ENCODE measurements at regions not wholly inside any gene's neighbourhood (a gene's known extent, or its start where the extent isn't known, plus 50 kb on each side); places are given as distances from the start of the nearest gene placed in this dataset.

DNA sequence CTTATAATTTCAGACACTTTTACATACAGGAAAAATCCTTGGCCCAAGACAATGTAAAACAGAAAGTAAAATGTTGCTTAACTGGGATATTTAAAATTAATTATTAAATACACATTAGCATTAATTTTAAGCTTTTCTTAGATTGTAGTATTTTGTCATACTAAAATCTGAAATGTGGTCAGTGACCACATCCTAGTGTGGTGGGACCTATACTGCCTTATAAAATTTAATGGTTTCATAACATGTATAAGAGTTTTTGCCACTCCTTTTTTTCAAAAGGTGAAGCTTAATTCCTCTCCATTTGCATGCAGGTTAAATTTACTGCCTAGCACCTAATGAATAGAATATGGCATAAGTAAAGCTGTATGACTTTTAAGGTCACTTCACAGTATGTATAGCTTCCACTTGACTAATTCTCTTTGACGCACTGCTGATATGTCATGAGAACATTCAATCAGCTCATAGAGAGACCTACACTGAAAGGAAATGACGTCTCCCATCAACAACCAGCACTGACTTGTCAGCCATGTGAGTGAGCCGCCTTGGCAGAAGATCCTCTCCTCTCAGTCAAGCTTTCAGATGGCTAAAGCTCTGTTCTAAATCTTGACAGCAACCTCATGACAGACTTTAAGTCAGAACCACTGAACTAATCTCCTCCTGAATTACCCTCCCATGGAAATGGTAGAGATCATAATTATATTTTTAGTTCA lies 847.8 kb downstream of the SI start:
- no peak for DNase-seq

GRCh38 chr3:164224126-164224525 lies 854.2 kb downstream of the SI start:
- no peak for DNase-seq

DNA sequence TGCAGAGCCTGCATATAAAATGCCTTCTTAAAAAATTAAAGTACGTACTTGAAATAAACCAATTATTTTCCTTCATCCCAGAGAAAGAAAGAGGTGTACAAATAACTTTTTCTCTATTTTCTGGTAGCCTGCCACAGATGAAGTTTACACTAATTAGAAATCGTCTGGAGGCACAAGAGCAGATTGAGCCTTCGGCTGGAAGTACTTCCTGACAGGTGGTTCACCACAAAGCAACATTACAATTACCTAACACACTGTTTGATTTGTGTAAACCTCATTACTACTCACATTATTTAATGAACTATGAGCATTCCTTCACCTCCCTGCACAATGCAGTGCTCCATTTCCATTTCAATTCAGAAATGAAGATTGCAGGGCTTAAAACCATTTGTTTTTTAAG lies 856.1 kb downstream of the SI start:
- no peak for DNase-seq

DNA sequence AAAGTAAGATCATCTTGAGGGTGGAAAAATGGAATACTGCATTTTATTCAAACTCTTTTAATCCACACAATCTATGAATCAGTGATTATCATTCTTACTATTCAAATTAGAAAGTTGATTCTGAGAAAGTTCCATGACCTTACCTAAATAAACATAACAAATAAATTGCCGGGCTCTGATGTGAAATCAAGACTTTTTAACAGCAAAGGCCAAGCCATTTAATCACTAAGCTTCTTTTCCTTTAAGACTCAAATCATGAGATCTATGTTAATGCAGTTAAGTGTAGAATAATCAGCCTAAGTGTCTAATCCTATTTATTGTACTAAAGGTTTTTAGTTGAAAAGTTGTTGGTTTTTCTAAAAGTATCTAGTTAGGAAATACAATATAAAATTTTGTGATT lies 857.0 kb downstream of the SI start:
- DNase-seq = no peak

GRCh38 chr3:164209363-164209762 lies 868.9 kb downstream of the SI start:
- no peak for DNase-seq

DNA sequence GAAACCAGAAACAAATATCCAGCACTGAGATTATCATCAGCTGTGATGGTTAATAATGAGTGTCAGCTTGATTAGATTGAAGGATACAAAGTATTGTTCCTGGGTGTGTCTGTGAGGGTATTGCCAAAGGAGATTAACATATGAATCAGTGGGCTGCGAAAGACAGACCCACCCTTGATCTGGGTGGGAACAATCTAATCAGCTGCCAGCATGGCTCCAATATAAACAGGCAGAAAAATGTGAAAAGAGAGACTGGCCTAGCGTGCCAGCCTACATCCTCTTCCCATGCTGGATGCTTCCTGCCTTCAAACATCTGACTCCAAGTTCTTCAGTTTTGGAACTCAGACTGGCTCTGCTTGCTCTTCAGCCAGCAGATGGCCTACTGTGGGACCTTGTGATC lies 869.5 kb downstream of the SI start:
- no peak for DNase-seq

DNA sequence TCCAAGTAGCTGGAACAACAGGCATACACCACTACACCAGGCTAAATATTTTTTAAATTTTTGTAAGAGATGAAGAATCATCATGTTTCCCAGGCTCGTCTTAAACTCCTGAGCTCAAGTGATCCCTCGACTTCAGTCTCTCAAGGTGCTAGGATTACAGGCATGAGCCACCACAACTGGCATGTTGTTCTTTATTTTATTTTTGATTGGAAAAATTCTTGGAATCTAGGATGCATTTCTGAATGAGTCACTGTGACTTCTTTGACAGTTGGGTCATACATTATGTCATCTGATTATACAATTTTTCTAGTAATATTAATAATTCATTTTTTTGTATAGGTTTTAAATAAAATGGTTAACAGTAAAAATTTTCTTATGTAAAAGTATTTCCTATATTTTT lies 870.2 kb downstream of the SI start:
- DNase-seq = no peak

DNA sequence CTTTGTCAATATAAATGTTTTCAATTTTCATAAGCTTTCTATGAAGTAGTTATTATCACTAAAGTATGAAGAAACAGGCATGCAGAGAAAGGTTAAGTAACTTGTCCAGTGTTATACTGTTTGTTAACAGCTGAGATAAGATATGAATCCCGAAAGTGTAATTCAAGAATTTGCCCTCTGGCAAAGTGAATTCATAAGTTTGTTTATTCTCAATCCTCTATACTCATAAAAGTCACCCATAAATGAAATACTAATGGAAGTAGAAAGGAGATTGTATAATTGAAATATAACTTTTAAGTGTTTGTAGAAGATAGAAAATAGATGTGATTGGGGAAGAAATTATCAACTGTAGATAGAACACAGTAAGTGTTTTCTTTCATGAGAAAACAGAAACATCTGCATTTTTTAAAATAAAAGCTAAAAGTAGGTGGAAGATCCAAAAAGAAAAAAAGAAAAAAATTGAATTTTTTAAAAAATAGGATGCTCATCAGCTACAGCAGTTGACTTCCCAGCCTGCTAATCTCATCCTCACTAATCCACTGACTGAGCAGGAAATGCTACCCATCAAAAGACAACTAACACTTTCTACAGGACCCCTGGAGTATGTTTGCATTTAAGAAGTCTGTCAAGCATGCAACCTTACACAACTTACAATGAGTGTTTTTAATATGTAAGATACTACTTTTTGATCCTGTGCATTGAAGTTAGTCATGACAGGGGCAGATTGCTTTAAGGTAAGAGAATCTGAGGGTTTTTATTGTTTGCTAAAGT lies 878.1 kb downstream of the SI start:
- no peak for DNase-seq

DNA sequence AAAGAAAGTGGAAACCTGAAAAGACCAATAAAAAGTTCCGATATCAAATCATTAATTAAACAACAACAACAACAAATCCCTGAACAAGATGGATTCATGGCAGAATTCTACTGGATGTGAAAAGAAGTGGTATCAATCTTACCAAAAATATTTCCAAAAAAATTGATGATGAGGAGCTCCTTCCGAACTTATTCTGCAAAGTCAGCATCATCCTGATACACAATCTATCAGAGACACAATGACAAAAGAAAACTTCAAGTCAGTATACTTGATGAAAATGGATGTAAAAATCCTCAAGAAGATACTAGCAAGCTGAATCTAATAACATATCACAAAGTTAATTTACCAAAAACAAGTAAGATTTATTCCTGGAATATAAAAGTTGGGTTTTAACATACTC lies 881.8 kb downstream of the SI start:
- no peak for DNase-seq

DNA sequence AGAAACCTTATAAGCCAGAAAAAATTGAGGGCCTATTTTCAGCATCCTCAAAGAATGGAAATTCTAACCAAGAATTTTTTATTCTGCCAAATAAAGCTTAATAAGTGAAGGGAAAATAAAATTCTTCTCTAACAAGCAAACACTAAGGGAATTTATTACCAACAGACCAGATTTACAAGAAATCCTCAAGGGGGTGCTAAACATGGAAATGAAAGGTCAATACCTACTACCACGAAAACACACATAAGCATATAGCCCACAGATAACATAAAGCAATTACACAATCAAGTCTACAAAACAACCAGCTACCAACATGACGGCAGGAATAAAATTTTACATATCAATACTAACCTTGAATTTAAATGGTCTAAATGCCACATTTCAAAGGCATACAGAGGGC lies 883.5 kb downstream of the SI start:
- no peak for DNase-seq

DNA sequence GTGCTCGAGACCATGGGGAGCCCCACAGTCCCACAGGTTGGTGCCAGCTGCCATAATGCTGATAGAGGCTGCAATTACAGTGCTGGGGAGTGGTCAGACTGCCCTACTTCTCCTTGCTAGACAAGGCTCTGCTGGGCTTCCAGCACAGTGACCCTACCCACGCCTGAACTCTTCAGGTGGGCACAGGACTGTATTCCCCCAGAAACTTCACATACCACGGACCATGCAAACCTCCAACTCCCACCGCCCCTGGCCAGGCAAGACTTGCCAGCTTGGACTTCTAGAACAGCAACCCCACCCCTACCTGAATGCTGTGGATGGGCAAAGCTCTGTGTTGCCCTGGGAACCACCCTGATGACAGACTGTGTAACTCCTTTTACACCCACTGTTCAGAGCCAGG lies 885.3 kb downstream of the SI start:
- no peak for DNase-seq

- no peak for DNase-seq
These were observed 887.7 kb downstream of the SI start for GRCh38 chr3:164190566-164190965.

- no peak for DNase-seq
These were observed 892.2 kb downstream of the SI start for GRCh38 chr3:164186095-164186494.

DNA sequence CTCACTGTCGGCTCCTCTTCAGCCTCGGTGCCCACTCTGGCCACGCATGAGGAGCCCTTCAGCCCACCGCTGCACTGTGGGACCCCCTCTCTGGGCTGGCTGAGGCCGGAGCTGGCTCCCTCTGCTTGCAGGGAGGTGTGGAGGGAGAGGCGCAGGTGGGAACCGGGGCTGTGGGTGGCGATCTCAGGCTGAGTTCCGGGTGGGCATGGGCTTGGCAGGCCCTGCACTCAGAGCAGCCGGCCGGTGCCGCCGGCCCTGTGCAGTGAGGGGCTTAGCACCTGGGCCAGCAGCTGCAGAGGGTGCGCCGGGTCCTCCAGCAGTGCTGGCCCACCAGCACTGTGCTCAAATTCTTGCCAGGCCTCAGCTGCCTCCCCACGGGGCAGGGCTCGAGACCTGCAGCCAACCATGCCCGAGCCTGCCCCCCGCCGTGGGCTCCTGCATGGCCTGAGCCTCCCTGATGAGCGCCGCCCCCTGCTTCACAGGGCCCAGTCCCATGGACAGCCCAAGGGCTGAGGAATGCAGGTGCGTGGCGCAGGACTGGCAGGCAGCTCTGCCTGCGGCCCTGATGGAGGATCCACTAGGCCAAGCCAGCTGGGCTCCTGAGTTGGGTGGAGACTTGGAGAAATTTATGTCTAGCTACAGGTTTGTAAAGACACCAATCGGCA lies 899.1 kb downstream of the SI start:
- no peak for DNase-seq

DNA sequence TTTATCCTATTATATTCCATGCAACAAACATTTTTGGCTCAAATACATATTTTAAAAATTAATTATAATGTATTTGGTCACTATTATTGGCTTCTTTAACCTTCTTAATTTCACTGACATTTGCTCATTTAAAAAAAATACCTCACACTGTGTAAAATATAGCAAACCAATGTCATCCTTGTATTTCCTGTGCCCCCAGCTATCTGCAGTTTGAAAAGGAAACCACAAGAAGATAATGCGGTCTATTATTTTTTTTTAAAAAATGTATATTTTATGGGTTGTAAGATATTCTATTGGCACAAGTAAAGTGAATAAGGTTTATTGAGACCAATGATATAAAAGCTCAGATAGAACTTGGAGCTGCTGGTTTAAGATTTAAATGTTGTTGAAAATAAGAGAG lies 904.2 kb downstream of the SI start:
- no peak for DNase-seq

DNA sequence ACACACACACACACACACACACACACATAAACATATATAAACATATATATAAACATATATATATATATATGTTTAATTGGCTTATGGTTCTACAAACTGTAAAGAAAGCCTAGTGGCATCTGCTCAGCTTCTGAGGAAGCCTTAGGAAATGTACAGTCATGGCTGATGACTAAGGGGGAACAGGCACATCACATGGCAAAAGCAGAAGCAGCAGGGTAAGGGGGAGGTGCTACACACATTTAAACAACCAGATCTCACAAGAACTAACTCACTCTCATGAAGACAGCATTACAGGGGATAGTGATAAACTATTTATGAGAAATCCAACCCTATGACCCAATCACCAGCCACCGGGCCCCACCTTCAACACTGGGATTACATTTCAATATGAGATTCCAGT lies 922.9 kb downstream of the SI start:
- DNase-seq = no peak

GRCh38 chr3:164144824-164145223 lies 933.5 kb downstream of the SI start:
- no peak for DNase-seq

DNA sequence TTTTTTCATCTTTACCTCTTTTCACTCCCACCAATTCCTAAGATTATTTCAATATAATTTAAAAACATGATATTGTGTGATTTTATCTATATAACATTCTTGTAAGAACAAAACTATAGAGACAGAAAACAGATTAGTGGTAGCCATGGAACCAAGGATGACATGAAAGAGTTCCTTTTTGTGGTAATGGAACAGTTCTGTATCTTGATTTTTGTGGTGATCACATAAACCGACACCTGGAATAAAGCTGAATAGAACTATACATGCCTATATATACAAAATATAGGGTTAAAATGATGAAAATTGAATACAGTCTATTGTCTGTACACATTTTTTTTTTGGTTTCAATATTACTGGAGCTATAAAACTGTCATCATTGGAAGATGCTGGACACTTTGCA lies 945.4 kb downstream of the SI start:
- DNase-seq = no peak

DNA sequence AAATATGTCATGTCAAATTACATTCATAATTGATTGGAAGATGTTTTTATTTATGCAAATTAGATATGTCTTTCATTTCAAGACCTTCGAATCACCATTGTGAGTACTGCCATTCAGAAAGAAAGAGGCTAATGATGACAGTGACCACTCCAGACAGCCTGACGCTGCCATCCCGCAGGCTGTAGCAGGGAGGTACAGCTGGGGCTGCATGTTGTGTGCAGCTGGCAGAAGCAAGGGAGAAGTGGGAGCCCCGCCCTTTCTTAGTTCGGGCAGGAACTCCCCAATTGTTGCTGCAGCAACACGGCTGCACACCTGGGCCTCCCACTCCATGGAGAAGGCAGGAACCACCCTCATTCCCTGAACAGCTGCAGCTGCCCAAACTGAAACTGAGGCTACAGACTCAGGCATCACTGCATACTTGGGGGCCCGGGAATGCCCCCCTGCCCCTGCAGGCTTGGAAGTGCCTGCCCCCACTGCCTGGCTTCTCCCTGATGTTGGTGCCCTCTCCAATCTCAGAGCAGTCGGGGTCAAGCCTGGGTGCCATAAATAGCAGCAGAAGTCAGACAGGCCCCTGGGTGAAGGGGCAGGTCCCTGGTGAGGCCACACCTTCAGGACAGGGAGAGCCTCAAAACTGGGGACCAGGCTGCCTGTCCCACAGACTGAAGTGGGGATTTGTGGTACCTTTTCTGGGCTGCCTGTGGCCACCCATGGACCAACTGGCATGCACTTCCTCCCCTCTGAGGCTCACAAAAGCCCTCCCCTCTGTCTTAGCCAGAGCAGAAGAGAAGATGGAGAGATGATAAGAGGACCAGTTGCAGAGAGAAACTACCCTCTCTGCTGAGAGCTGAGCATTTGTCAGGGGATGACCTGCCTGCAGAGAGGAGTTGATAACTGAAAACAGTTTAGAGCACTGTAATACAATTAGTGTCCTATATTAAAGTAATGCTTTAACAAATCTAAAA lies 964.6 kb downstream of the SI start:
- DNase-seq = no peak

- DNase-seq = no peak
These were observed 981.9 kb downstream of the SI start for GRCh38 chr3:164096352-164096751.

GRCh38 chr3:164095949-164096348 lies 982.3 kb downstream of the SI start:
- DNase-seq = no peak

- DNase-seq = no peak
These were observed 983.0 kb downstream of the SI start for GRCh38 chr3:164095279-164095678.

GRCh38 chr3:164094546-164094945 lies 983.8 kb downstream of the SI start:
- DNase-seq = no peak
